Activated CD8-positive, alpha-beta T cell treated with anti-CD3 and anti-CD28 coated beads for 36 hours (primary cell): ENCODE measurements at regions not wholly inside any gene's neighbourhood (a gene's known extent, or its start where the extent isn't known, plus 50 kb on each side); places are given as distances from the start of the nearest gene placed in this dataset.

Source experiments
- ATAC-seq: fragments of 200-7000 bp; cut with Tn5 transposase; one replicate; pipeline ENCODE4 v1.10.0; 2021; ENCODE audit warnings: mild to moderate bottlenecking, moderate library complexity
- CTCF ChIA-PET: fragments of 350-600 bp; sonication (Branson Sonifier 250); formaldehyde crosslinking; loops from one replicate; lab custom pipeline; 2021; ENCODE audit warnings: antibody characterized with exemption; lab: Charles Lee
- POLR2A ChIA-PET: fragments of 350-600 bp; sonication (Branson Sonifier 250); formaldehyde crosslinking; loops from one replicate; lab custom pipeline; 2021; ENCODE audit warnings: antibody characterized with exemption; lab: Charles Lee
- DNase-seq: peaks from one replicate; pipeline ENCODE4 v3.0.0-alpha.2; 2020
- H3K27ac Mint-ChIP-seq: one replicate; pipeline ENCODE4 v1.8.0; 2021; ENCODE audit warnings: mild to moderate bottlenecking, mixed read lengths
- H3K27me3 Mint-ChIP-seq: one replicate; pipeline ENCODE4 v1.8.0; 2021; ENCODE audit warnings: mixed read lengths
- H3K36me3 Mint-ChIP-seq: one replicate; pipeline ENCODE4 v1.8.0; 2021; ENCODE audit warnings: low read depth, mixed read lengths
- H3K4me1 Mint-ChIP-seq: one replicate; pipeline ENCODE4 v1.8.0; 2021; ENCODE audit warnings: low read depth, mixed read lengths
- H3K4me3 Mint-ChIP-seq: one replicate; pipeline ENCODE4 v1.8.0; 2021; ENCODE audit warnings: mild to moderate bottlenecking, moderate library complexity, mixed read lengths
- H3K9me3 Mint-ChIP-seq: one replicate; pipeline ENCODE4 v1.8.0; 2021; ENCODE audit warnings: mixed read lengths
- CTCF ChIP-seq: fragments of 200-600 bp; IDR thresholded peaks from one replicate; pipeline ENCODE4 v1.8.0; 2022; ENCODE audit warnings: antibody characterized with exemption, mild to moderate bottlenecking
- intact Hi-C: fragments of 100-400 bp; cut with micrococcal nuclease; formaldehyde crosslinking; loops from one replicate; pipeline ENCODE4 v1.10.0; 2022

- no peak for TF ChIP-seq CTCF
- DNase-seq = no peak
- Mint-ChIP-seq H3K27me3 (no peaks in the 10 kb centered on the region), H3K36me3 (no peaks in the 10 kb centered on the region), H3K4me1 (no peaks in the 10 kb centered on the region), H3K27ac (no peak overlapping the region), H3K4me3 (no peak overlapping the region), H3K9me3 (no peaks in the 10 kb centered on the region)
- ATAC-seq = no peak
- POLR2A ChIA-PET = no interaction called here
- CTCF ChIA-PET = no interaction called here
- intact Hi-C loops = no loop called here
Observed at GRCh38 chr6:112665114-112665513, 318.0 kb downstream of the RFPL4B start.

- Mint-ChIP-seq H3K4me3 (no peak overlapping the region), H3K9me3 (no peaks in the 10 kb centered on the region), H3K4me1 (no peaks in the 10 kb centered on the region), H3K27ac (no peak overlapping the region), H3K27me3 (no peaks in the 10 kb centered on the region), H3K36me3 (no peaks in the 10 kb centered on the region)
- DNase-seq = no peak
- ChIA-PET POLR2A (no interaction called here), CTCF (no interaction called here)
- intact Hi-C loops = no loop called here
- TF ChIP-seq CTCF = no peak
- no peak for ATAC-seq
Observed at GRCh38 chr6:112665815-112666214, 318.7 kb downstream of the RFPL4B start.

GRCh38 chr6:112667427-112667826 is 320.3 kb downstream of the RFPL4B start:
- no peak for ATAC-seq
- CTCF ChIA-PET = no interaction called here
- H3K4me3 Mint-ChIP-seq = no peak overlapping the region

GRCh38 chr6:112680091-112680490 is 333.0 kb downstream of the RFPL4B start:
- ATAC-seq (no peak), DNase-seq (no peak)
- intact Hi-C loops = no loop called here
- H3K9me3 Mint-ChIP-seq = peaks cover 2% of the 10 kb centered on the region
- TF ChIP-seq CTCF = no peak
- POLR2A ChIA-PET = interaction anchor here (0.7 kb wide), 1 partner anchor 1132 kb away, joined by 3 read pairs; no protein-coding TSS in a partner anchor
- H3K36me3 Mint-ChIP-seq = no peaks in the 10 kb centered on the region
- no peak overlapping the region for H3K27ac Mint-ChIP-seq
- no peaks in the 10 kb centered on the region for H3K27me3 Mint-ChIP-seq
- no peak overlapping the region for H3K4me3 Mint-ChIP-seq
- no peaks in the 10 kb centered on the region for H3K4me1 Mint-ChIP-seq
- CTCF ChIA-PET = no interaction called here

More at GRCh38 chr6:112667427-112667826, 320.3 kb downstream of the RFPL4B start:
- H3K27ac Mint-ChIP-seq = no peak overlapping the region
- POLR2A ChIA-PET = no interaction called here
- H3K36me3 Mint-ChIP-seq = no peaks in the 10 kb centered on the region
- H3K27me3 Mint-ChIP-seq = no peaks in the 10 kb centered on the region
- intact Hi-C loops = no loop called here
- H3K4me1 Mint-ChIP-seq = no peaks in the 10 kb centered on the region
- TF ChIP-seq CTCF = no peak
- no peak for DNase-seq
- no peaks in the 10 kb centered on the region for H3K9me3 Mint-ChIP-seq

- H3K27ac Mint-ChIP-seq = no peak overlapping the region
- intact Hi-C loops = no loop called here
- H3K4me3 Mint-ChIP-seq = no peak overlapping the region
- peaks cover 2% of the 10 kb centered on the region for H3K9me3 Mint-ChIP-seq
- no peaks in the 10 kb centered on the region for H3K27me3 Mint-ChIP-seq
- POLR2A ChIA-PET = no interaction called here
- no peak for TF ChIP-seq CTCF
- no peaks in the 10 kb centered on the region for H3K36me3 Mint-ChIP-seq
- CTCF ChIA-PET = no interaction called here
- no peaks in the 10 kb centered on the region for H3K4me1 Mint-ChIP-seq
- ATAC-seq = no peak
- no peak for DNase-seq
Observed at GRCh38 chr6:112682071-112682470, 334.9 kb downstream of the RFPL4B start.
